ENCODE measurements at regions not wholly inside any gene's neighbourhood (a gene's known extent, or its start where the extent isn't known, plus 50 kb on each side); places are given as distances from the start of the nearest gene placed in this dataset.

DNA sequence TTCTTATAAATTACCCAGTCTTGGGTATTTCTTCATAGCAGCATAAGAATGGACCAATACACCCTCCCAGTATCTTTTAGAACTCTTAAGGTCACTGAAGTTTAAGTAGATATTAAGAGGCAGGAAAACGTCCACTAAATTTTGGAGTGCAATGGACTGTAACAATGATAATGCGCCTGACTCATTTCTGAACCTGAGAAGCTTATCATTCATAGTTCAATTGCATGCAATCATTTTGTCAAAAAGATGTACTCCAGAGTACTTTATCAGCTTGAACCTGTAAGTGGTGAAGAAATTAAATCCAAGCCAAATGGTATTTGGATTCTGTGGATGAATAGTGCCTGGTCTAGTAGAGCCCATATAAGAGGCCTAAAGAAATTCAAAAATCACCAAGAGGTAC lies 196.5 kb upstream of the CDH9 start:
- POLR2A ChIA-PET: no interaction called here
- peaks cover 0 to 13% (median 2%) of the 10 kb centered on the region in 9 donors for H3K9me3 Mint-ChIP-seq
- H3K4me1 Mint-ChIP-seq: no peaks in the 10 kb centered on the region
- DNase-seq (no peak), ATAC-seq (no peak)
- no peaks in the 10 kb centered on the region for H3K36me3 Mint-ChIP-seq
- H3K4me3 Mint-ChIP-seq: no peak overlapping the region
- no peaks in the 10 kb centered on the region for H3K27me3 Mint-ChIP-seq
- no peak overlapping the region for H3K27ac Mint-ChIP-seq

GRCh38 chr5:27221410-27221809 lies 183.0 kb upstream of the CDH9 start:
- H3K27me3 Mint-ChIP-seq: no peaks in the 10 kb centered on the region
- POLR2A ChIA-PET: no interaction called here
- H3K4me3 Mint-ChIP-seq: no peak overlapping the region
- H3K36me3 Mint-ChIP-seq: no peaks in the 10 kb centered on the region
- no peaks in the 10 kb centered on the region for H3K4me1 Mint-ChIP-seq
- no peak for ATAC-seq
- no peak overlapping the region for H3K27ac Mint-ChIP-seq
- no peak for DNase-seq
- H3K9me3 Mint-ChIP-seq: peaks cover 4 to 28% (median 14%) of the 10 kb centered on the region in 9 donors

- H3K9me3 Mint-ChIP-seq: peaks cover 6 to 23% (median 12%) of the 10 kb centered on the region in 9 donors
Observed at GRCh38 chr5:27220752-27221151, 182.4 kb upstream of the CDH9 start.

GRCh38 chr5:27217977-27218376 lies 179.6 kb upstream of the CDH9 start:
- DNase-seq: no peak
- Mint-ChIP-seq H3K4me1 (no peaks in the 10 kb centered on the region), H3K27me3 (no peaks in the 10 kb centered on the region), H3K4me3 (no peak overlapping the region), H3K36me3 (no peaks in the 10 kb centered on the region), H3K27ac (no peak overlapping the region), H3K9me3 (peaks cover 7 to 19% (median 10%) of the 10 kb centered on the region in 9 donors)
- POLR2A ChIA-PET: no interaction called here
- ATAC-seq: no peak

More at GRCh38 chr5:27220752-27221151, 182.4 kb upstream of the CDH9 start:
- Mint-ChIP-seq H3K27me3 (no peaks in the 10 kb centered on the region), H3K27ac (no peak overlapping the region), H3K4me1 (no peaks in the 10 kb centered on the region), H3K4me3 (no peak overlapping the region), H3K36me3 (no peaks in the 10 kb centered on the region)
- DNase-seq (no peak), ATAC-seq (no peak)
- POLR2A ChIA-PET: no interaction called here

- H3K27me3 Mint-ChIP-seq: no peaks in the 10 kb centered on the region
Observed at GRCh38 chr5:27217155-27217956, 179.0 kb upstream of the CDH9 start.

DNA sequence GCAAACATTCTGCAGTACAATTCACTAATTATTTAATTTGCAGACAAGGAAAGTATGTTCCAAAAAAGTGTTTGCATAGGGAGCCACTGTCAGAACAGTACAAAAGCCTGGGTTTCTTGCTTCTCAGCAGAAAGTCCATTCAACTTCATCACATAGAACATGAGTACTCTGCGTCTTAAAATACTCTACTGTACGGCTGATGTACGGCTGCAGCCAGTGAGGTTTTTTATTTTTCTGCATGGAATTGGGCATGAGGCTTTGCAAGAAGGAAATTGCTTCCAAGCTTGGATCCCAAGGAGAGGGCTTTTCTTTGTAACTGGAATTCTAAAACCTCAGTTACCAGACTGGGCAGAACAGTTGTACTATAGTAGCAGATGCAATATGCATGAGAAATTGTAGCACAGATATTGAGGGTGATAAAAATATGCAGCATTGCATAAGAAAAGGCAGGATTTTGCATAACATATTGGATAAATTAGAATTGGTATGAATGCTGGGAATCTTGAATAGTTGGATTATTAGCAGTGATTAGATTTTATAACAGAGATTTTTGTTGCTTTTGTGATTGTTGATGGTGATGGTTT lies 178.1 kb upstream of the CDH9 start:
- H3K36me3 Mint-ChIP-seq: no peaks in the 10 kb centered on the region
- no peak overlapping the region for H3K4me3 Mint-ChIP-seq

More at GRCh38 chr5:27217155-27217956, 179.0 kb upstream of the CDH9 start:
- no peaks in the 10 kb centered on the region for H3K4me1 Mint-ChIP-seq
- ATAC-seq: no peak
- peaks cover 6 to 19% (median 8%) of the 10 kb centered on the region in 9 donors for H3K9me3 Mint-ChIP-seq
- DNase-seq: no peak
- H3K4me3 Mint-ChIP-seq: no peak overlapping the region
- H3K36me3 Mint-ChIP-seq: no peaks in the 10 kb centered on the region
- H3K27ac Mint-ChIP-seq: no peak overlapping the region
- POLR2A ChIA-PET: no interaction called here

GRCh38 chr5:27208051-27208450 lies 169.7 kb upstream of the CDH9 start:
- Mint-ChIP-seq H3K9me3 (peaks cover 5 to 38% (median 16%) of the 10 kb centered on the region in 9 donors), H3K4me1 (no peaks in the 10 kb centered on the region), H3K36me3 (peaks cover 0 to 13% (median 0%) of the 10 kb centered on the region in 3 donors), H3K4me3 (no peak overlapping the region), H3K27ac (no peak overlapping the region), H3K27me3 (no peaks in the 10 kb centered on the region)
- ATAC-seq: no peak
- no peak for DNase-seq
- POLR2A ChIA-PET: no interaction called here

More for the DNA sequence above, 178.1 kb upstream of the CDH9 start:
- DNase-seq (no peak), ATAC-seq (no peak)
- Mint-ChIP-seq H3K27me3 (no peaks in the 10 kb centered on the region), H3K9me3 (peaks cover 3 to 19% (median 7%) of the 10 kb centered on the region in 9 donors), H3K27ac (no peak overlapping the region), H3K4me1 (no peaks in the 10 kb centered on the region)
- POLR2A ChIA-PET: no interaction called here

DNA sequence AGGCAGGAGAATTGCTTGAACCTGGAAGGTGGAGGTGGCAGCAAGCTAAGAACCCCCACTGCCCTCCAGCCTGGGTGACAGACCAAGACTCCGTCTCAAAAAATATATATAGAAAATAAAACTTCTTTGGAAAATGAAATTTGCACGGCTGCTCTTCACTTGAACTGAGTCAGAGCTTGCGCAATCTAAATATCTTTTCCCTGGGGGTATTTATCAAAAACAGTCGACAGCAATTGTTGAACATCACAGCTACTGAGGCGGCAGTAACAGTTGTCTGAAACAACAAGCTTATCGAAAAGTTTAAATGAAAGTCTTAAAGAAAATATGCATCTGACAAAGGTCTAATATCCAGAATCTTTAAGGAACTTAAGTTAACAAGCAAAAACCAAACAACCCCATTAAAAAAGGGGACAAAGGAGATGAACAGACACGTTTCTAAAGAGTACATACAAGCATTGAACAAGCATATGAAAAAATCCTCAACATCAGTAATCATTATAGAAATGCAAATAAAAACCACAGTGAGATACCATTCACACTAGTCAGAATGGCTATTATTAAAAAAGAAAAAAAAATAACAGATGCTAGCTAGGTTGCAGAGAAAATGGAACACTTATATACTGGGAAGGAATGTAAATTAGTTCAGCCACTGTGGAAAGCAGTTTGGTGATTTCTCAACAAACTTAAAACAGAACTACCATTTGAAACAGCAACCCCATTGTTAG lies 153.6 kb upstream of the CDH9 start:
- H3K27ac Mint-ChIP-seq: no peak overlapping the region

GRCh38 chr5:27172693-27173092 lies 134.3 kb upstream of the CDH9 start:
- ATAC-seq: no peak
- Mint-ChIP-seq H3K27me3 (no peaks in the 10 kb centered on the region), H3K4me3 (no peak overlapping the region), H3K4me1 (no peaks in the 10 kb centered on the region), H3K9me3 (peaks cover 0 to 9% (median 5%) of the 10 kb centered on the region in 9 donors), H3K27ac (no peak overlapping the region), H3K36me3 (no peaks in the 10 kb centered on the region)
- no peak for DNase-seq
- POLR2A ChIA-PET: no interaction called here

More for the DNA sequence above, 153.6 kb upstream of the CDH9 start:
- Mint-ChIP-seq H3K9me3 (peaks cover 0 to 29% (median 8%) of the 10 kb centered on the region in 9 donors), H3K36me3 (no peaks in the 10 kb centered on the region), H3K4me1 (no peaks in the 10 kb centered on the region), H3K27me3 (no peaks in the 10 kb centered on the region), H3K4me3 (no peak overlapping the region)
- POLR2A ChIA-PET: no interaction called here
- no peak for ATAC-seq
- no peak for DNase-seq

GRCh38 chr5:27171761-27172261 lies 133.4 kb upstream of the CDH9 start:
- POLR2A ChIA-PET: no interaction called here
- Mint-ChIP-seq H3K9me3 (peaks cover 0 to 11% (median 5%) of the 10 kb centered on the region in 9 donors), H3K36me3 (no peaks in the 10 kb centered on the region), H3K27me3 (no peaks in the 10 kb centered on the region), H3K27ac (no peak overlapping the region), H3K4me3 (no peak overlapping the region), H3K4me1 (no peaks in the 10 kb centered on the region)
- no peak for DNase-seq
- no peak for ATAC-seq

- no peaks in the 10 kb centered on the region for H3K27me3 Mint-ChIP-seq
Observed at GRCh38 chr5:27158775-27159174, 120.4 kb upstream of the CDH9 start.

DNA sequence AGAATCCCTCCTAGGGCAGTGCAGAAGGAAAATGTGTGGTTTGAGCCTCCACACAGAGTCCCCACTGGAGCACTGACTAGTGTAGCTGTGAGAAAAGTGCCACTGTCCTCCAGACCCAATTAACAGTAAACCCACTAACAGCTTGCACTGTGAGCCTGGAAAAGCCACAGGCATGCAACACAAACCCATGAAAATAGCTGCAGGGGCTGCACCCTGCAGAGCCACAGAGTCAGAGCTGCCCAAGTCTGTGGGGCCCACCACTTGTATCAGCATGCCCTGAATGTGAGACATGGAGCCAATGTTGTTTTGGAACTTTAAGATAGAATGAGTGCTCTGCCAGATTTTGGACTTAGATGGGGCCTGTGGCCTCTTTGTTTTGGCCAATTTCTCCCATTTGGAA lies 119.8 kb upstream of the CDH9 start:
- POLR2A ChIA-PET: no interaction called here
- Mint-ChIP-seq H3K4me1 (no peaks in the 10 kb centered on the region), H3K9me3 (peaks cover 10 to 52% (median 32%) of the 10 kb centered on the region in 9 donors)

More at GRCh38 chr5:27158775-27159174, 120.4 kb upstream of the CDH9 start:
- peaks cover 10 to 52% (median 32%) of the 10 kb centered on the region in 9 donors for H3K9me3 Mint-ChIP-seq
- no peaks in the 10 kb centered on the region for H3K4me1 Mint-ChIP-seq
- H3K36me3 Mint-ChIP-seq: no peaks in the 10 kb centered on the region
- ATAC-seq (no peak), DNase-seq (no peak)
- no peak overlapping the region for H3K27ac Mint-ChIP-seq
- POLR2A ChIA-PET: no interaction called here
- no peak overlapping the region for H3K4me3 Mint-ChIP-seq

DNA sequence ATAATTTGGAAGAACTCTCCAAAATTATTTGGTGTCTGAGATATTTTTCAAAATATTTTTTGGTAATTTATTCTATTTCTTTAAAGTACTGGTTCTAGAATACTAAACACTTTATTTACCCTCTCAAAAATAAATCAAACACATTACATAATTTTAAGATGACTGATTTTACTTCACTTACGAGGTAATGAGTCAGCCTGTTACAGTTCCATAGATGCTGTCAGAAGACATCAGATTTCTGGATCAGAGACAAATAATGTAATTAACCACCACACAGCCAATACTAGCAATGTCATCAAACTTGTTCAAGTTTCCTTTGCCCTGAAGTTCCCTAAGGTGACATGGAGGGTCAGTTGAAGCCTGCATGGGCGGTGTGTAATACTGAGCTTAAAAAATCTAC lies 106.1 kb upstream of the CDH9 start:
- POLR2A ChIA-PET: no interaction called here
- no peaks in the 10 kb centered on the region for H3K4me1 Mint-ChIP-seq
- no peak overlapping the region for H3K4me3 Mint-ChIP-seq
- peaks cover 0 to 14% (median 2%) of the 10 kb centered on the region in 9 donors for H3K9me3 Mint-ChIP-seq
- H3K27ac Mint-ChIP-seq: no peak overlapping the region
- no peaks in the 10 kb centered on the region for H3K27me3 Mint-ChIP-seq
- no peaks in the 10 kb centered on the region for H3K36me3 Mint-ChIP-seq
- ATAC-seq (no peak), DNase-seq (no peak)

More for the DNA sequence above, 119.8 kb upstream of the CDH9 start:
- DNase-seq (no peak), ATAC-seq (no peak)
- Mint-ChIP-seq H3K36me3 (no peaks in the 10 kb centered on the region), H3K27ac (no peak overlapping the region), H3K27me3 (no peaks in the 10 kb centered on the region), H3K4me3 (no peak overlapping the region)

All from naive thymus-derived CD8-positive, alpha-beta T cell (primary cell).